ENCODE measurements at regions not wholly inside any gene's neighbourhood (a gene's known extent, or its start where the extent isn't known, plus 50 kb on each side); places are given as distances from the start of the nearest gene placed in this dataset.
"Not testable (repeated sequence)": the region's sequence is repeated elsewhere in the genome, so short reads cannot be mapped to it uniquely, and the experiment has no call there.

GRCh38 chr17:22303096-22303495, 610.8 kb downstream of the KCNJ18 start:
- Mint-ChIP-seq H3K36me3 (no peaks in the 10 kb centered on the region), H3K4me1 (no peaks in the 10 kb centered on the region), H3K27ac (no peak overlapping the region), H3K9me3 (peaks cover 8% of the 10 kb centered on the region), H3K4me3 (no peak overlapping the region), H3K27me3 (no peaks in the 10 kb centered on the region)
- no peak for DNase-seq

GRCh38 chr17:22303865-22304264, 611.5 kb downstream of the KCNJ18 start:
- Mint-ChIP-seq H3K4me3 (no peak overlapping the region), H3K27ac (no peak overlapping the region), H3K9me3 (peaks cover 8% of the 10 kb centered on the region), H3K4me1 (no peaks in the 10 kb centered on the region), H3K36me3 (no peaks in the 10 kb centered on the region), H3K27me3 (no peaks in the 10 kb centered on the region)
- DNase-seq: no peak

DNA sequence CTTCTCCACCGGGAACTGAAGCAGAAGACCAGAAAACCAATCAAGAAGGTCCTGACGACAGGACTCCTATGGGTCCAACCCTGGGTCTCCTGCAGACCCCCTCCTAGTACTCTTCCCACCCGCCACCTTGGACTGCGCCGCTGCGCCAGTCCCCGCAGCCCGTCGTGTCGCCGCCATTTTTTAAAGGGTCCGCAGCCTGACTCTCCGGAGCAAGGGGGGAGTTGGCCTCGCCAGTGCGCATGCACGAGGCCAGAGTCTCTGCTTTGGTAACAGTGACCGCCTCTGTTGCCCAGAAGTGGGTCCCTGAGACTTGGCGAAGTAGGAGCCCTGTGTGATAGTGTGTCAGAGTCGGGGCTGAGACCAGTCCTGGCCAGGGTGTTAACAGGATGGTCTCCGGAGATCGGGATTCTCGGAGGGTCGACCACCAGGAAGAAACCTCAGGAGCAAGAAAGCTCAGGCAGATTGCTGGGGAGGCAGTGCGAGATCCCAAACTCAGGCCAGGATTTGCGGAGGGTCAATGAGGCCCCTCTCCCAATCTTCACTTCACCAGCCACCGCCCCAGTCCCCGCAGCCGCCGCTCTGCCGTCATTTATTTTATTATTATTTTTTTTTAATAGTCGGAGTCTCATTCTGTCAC, 612.5 kb downstream of the KCNJ18 start:
- Mint-ChIP-seq H3K36me3 (no peaks in the 10 kb centered on the region), H3K4me3 (no peak overlapping the region), H3K27me3 (no peaks in the 10 kb centered on the region), H3K9me3 (peaks cover 5% of the 10 kb centered on the region), H3K4me1 (no peaks in the 10 kb centered on the region), H3K27ac (no peak overlapping the region)
- no peak for DNase-seq

DNA sequence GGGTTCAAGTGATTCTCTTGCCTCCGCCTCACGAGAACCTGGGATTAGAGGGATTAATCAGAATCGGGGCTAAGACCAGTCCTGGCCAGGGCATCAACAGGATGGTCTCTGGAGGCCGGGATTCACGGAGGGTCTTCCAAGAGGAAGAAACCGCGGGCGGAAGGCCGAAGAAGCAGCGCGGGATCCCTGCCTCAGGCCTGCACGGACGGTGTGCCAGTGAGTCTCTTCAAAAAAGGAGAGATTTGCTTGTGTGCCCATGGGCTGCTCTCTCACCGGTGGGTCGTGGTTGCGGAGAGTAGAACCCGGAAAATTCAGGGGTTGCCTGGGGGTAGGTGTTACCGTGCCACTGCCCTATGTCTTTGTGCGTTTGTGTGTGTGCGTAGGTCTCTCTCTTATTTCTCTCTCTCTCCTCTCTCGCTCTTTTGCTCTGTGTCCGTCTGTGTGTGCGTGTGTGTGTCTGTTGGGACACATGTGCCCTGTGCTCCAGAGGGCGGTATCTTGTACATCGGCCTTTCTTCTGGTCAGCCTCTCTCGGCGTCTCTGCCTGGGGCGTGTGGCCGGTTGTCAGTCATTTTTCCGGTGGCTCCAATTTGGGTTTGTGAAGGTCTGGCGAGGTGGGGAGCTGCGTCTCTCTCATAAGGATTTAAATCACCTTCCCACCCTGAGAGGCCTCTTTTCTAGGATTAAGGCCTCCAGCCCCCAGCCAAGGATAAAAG, 613.2 kb downstream of the KCNJ18 start:
- no peaks in the 10 kb centered on the region for H3K27me3 Mint-ChIP-seq
- H3K9me3 Mint-ChIP-seq: peaks cover 7% of the 10 kb centered on the region
- no peak for DNase-seq
- H3K27ac Mint-ChIP-seq: no peak overlapping the region
- H3K36me3 Mint-ChIP-seq: no peaks in the 10 kb centered on the region
- no peak overlapping the region for H3K4me3 Mint-ChIP-seq
- H3K4me1 Mint-ChIP-seq: no peaks in the 10 kb centered on the region

DNA sequence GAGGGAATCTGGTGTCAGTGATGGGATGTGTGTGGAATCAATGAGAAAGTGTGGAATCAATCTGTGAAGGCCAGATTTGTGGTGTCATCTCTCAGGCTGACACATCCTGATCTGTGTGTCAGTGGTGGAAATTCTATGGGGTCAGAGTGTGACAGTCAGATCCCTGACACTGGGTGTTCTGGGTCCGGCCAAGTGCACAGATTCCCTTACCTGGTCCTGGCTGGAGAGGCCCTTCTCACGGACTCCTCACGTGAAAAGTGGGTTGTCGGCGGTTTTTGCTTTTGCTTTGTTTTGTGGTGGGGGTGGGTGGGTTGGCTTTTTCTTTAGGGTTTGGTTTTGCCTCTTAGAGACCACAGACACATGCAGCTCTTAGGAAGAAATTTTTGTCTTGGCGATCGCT, 618.0 kb downstream of the KCNJ18 start:
- not testable (repeated sequence) for H3K27ac Mint-ChIP-seq, H3K4me1 Mint-ChIP-seq, H3K27me3 Mint-ChIP-seq, H3K36me3 Mint-ChIP-seq, DNase-seq, H3K4me3 Mint-ChIP-seq, H3K9me3 Mint-ChIP-seq

- Mint-ChIP-seq H3K36me3 (no peaks in the 10 kb centered on the region), H3K27me3 (no peaks in the 10 kb centered on the region), H3K27ac (no peak overlapping the region)
Measured at GRCh38 chr17:22310717-22311686, 618.7 kb downstream of the KCNJ18 start.

GRCh38 chr17:22321001-22321400, 628.7 kb downstream of the KCNJ18 start:
- not testable (repeated sequence) for H3K36me3 Mint-ChIP-seq, H3K4me3 Mint-ChIP-seq, H3K9me3 Mint-ChIP-seq, H3K27me3 Mint-ChIP-seq, DNase-seq, H3K27ac Mint-ChIP-seq, H3K4me1 Mint-ChIP-seq

More at GRCh38 chr17:22310717-22311686, 618.7 kb downstream of the KCNJ18 start:
- H3K4me1 Mint-ChIP-seq: no peaks in the 10 kb centered on the region
- peaks cover 4% of the 10 kb centered on the region for H3K9me3 Mint-ChIP-seq
- DNase-seq: no peak
- H3K4me3 Mint-ChIP-seq: no peak overlapping the region

DNA sequence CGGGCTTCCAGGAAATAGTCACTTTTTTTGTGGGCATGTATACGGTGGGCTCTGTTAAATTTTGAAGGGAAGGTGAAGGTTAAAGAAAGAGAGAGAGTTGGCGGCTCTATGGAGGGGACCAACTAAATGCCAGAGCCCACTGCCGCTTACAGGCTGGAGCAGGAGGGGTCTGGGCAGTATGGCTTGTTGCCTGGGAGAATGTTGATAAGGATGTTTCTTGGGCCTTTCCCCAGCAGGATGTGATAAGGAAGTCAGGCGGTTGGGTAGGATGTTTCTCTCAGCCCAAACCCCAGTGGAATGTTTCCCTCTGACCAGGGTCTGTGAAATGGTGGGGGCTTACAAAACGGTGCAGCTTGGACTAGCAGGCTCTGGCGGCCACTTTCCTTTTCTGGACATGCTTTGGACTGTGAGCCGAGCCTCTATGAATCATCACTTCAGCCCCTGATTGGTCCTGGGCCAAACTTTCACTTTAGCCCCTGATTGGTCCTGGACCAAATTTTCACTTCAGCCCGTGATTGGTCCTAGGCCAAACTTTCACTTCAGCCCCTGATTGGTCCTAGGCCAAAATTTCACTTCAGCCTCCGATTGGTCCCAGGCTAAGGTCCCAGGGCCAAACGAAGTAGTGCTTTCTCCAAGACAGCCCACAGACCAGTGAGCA, 630.7 kb downstream of the KCNJ18 start:
- not testable (repeated sequence) for H3K36me3 Mint-ChIP-seq, DNase-seq, H3K4me1 Mint-ChIP-seq, H3K27me3 Mint-ChIP-seq, H3K9me3 Mint-ChIP-seq, H3K27ac Mint-ChIP-seq, H3K4me3 Mint-ChIP-seq

GRCh38 chr17:22337467-22337866, 645.1 kb downstream of the KCNJ18 start:
- Mint-ChIP-seq H3K4me1 (no peaks in the 10 kb centered on the region), H3K9me3 (no peaks in the 10 kb centered on the region), H3K4me3 (no peak overlapping the region), H3K36me3 (no peaks in the 10 kb centered on the region), H3K27ac (no peak overlapping the region), H3K27me3 (no peaks in the 10 kb centered on the region)
- DNase-seq: no peak

DNA sequence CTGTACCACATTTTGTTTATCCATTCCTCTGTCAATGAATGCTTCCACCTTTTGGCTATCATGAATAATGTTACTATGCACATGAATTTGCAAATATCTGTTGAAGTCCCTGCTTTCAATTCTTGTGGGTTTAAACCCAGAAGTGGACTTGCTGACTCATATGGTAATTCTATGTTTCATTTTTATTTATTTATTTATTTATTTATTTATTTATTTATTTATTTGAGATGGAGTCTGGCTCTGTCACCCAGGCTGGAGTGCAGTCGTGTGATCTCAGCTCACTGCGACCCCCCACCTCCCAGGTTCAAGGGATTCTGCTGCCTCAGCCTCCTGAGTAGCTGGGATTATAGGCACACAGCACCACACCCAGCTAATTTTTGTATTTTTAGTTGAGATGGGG, 664.3 kb downstream of the KCNJ18 start:
- H3K27ac Mint-ChIP-seq, H3K27me3 Mint-ChIP-seq, H3K4me3 Mint-ChIP-seq, H3K36me3 Mint-ChIP-seq, H3K4me1 Mint-ChIP-seq, DNase-seq, H3K9me3 Mint-ChIP-seq: not testable (repeated sequence)

- H3K27ac Mint-ChIP-seq, H3K9me3 Mint-ChIP-seq, H3K4me3 Mint-ChIP-seq, H3K36me3 Mint-ChIP-seq, DNase-seq, H3K4me1 Mint-ChIP-seq, H3K27me3 Mint-ChIP-seq: not testable (repeated sequence)
Measured at GRCh38 chr17:22370988-22371387, 678.7 kb downstream of the KCNJ18 start.

GRCh38 chr17:22373911-22374310, 681.6 kb downstream of the KCNJ18 start:
- DNase-seq: no peak
- Mint-ChIP-seq H3K27ac (no peak overlapping the region), H3K36me3 (no peaks in the 10 kb centered on the region), H3K4me3 (no peak overlapping the region), H3K9me3 (peaks cover 7% of the 10 kb centered on the region), H3K4me1 (no peaks in the 10 kb centered on the region), H3K27me3 (no peaks in the 10 kb centered on the region)

DNA sequence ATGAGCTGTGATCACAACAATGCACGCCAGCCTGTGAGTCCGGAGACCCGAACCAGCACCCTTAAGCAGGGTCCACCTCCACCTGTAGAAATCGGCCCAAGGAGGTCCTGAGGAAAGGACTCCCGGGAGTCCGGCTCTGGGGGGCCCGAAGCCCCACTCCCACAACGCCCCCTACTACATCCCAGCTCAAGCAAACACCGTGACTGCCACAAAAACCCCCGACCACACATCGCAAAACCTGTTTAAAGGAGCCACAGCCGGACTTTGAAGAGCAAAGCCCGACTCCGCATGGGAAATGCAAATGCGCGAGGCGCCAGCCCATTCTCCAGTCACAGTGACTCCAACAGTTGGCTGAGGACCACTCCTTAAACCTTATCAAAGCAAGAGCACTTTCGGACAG, 682.4 kb downstream of the KCNJ18 start:
- Mint-ChIP-seq H3K4me3 (no peak overlapping the region), H3K36me3 (no peaks in the 10 kb centered on the region), H3K4me1 (no peaks in the 10 kb centered on the region), H3K9me3 (peaks cover 6% of the 10 kb centered on the region), H3K27me3 (no peaks in the 10 kb centered on the region), H3K27ac (no peak overlapping the region)
- DNase-seq: no peak

DNA sequence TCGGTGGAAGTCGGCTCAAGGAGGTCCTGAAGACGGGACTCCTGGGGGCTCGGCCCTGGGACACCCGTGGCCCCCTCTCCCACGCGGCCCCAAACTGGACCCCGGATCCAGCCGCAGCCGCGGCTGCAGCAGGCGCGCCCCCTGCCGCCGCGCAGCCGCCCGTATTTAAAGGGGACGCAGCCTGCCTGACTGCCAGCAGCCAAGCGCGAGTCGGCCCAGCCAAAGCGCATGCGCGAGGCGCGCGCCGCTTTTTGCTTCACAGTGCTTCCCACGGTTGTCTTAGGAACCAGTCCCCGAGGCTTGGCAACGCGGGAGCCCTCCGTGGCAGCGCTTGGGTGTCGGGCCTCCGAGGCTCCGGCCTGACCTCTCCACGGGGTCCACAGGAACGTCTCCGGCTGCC, 684.4 kb downstream of the KCNJ18 start:
- H3K4me3 Mint-ChIP-seq, H3K27me3 Mint-ChIP-seq, H3K27ac Mint-ChIP-seq, H3K9me3 Mint-ChIP-seq, H3K36me3 Mint-ChIP-seq, DNase-seq, H3K4me1 Mint-ChIP-seq: not testable (repeated sequence)

DNA sequence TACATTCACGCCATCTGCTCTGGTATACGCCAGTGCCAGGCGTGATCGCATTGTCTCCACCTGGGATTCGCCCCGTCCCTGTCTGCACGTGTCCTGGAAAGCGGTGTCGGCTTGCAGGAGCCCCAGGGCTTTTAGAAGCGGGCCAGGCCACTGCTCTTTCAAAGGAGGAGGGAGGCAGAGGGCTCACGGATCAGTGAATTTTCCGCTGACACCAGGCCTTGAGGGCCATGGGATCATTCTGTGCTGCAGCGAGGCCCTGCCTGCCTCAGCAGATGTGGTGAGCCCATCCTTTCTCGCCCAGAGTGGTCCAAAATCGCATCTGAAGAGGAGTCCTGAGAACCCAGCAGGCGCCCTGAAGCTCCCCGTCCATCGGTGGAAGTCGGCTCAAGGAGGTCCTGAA, 686.4 kb downstream of the KCNJ18 start:
- H3K27ac Mint-ChIP-seq, H3K27me3 Mint-ChIP-seq, H3K36me3 Mint-ChIP-seq, H3K9me3 Mint-ChIP-seq, H3K4me1 Mint-ChIP-seq, H3K4me3 Mint-ChIP-seq, DNase-seq: not testable (repeated sequence)
